Keratinocyte (primary cell): ENCODE measurements at regions not wholly inside any gene's neighbourhood (a gene's known extent, or its start where the extent isn't known, plus 50 kb on each side); places are given as distances from the start of the nearest gene placed in this dataset.

ENCODE experiments used
- DNase-seq: peaks from one replicate; pipeline ENCODE4 v3.0.0-alpha.2; 2011; ENCODE audit warnings: low read depth, missing footprints, low spot score
- FAIRE-seq: peaks from 2 replicates; lab custom pipeline; 2011; peaks lifted over from hg19 to GRCh38; lab: Jason Lieb, UNC
- H2AFZ ChIP-seq: 2 replicates; pipeline ENCODE4 v1.6.0; 2012; ENCODE audit warnings: low read length, control low read depth, inconsistent platforms; ENCODE audit not compliant: control insufficient read depth
- H3K27ac ChIP-seq: 2 replicates; pipeline ENCODE4 v1.5.1; 2011; ENCODE audit warnings: low read length; ENCODE audit not compliant: control insufficient read depth, insufficient read depth
- H3K27me3 ChIP-seq: 3 replicates; pipeline ENCODE4 v1.6.0; 2011; ENCODE audit warnings: low read length; ENCODE audit not compliant: control insufficient read depth, insufficient read depth; ENCODE audit errors: extremely low read depth
- H3K36me3 ChIP-seq, 2 experiments: 2 replicates in 1 of 2; 3 replicates in 1 of 2; pipeline ENCODE4 v1.5.1; 2011; ENCODE audit warnings: low read length in 2 of 2, mild to moderate bottlenecking in 1 of 2; ENCODE audit not compliant: control insufficient read depth in 2 of 2, insufficient read depth in 2 of 2; ENCODE audit errors: extremely low read depth in 1 of 2
- H3K4me1 ChIP-seq: 3 replicates; pipeline ENCODE4 v1.5.1; 2011; ENCODE audit warnings: low read length; ENCODE audit not compliant: control insufficient read depth, insufficient read depth; ENCODE audit errors: extremely low read depth
- H3K4me2 ChIP-seq: 3 replicates; pipeline ENCODE4 v1.6.0; 2011; ENCODE audit warnings: low read depth, low read length; ENCODE audit not compliant: control insufficient read depth, insufficient read depth; ENCODE audit errors: extremely low read depth
- H3K4me3 ChIP-seq, 3 experiments: fragments of 200-600 bp in 1 of 3; sonication (generic) in 1 of 3; 2 replicates in 2 of 3; 3 replicates in 1 of 3; pipeline ENCODE4 v1.5.1; 2011 to 2016; ENCODE audit warnings: low read length in 3 of 3, mild to moderate bottlenecking in 3 of 3, control low read depth in 2 of 3, inconsistent platforms in 1 of 3, low read depth in 1 of 3, mixed read lengths in 1 of 3, mixed run types in 1 of 3, moderate library complexity in 1 of 3; ENCODE audit not compliant: control insufficient read depth in 2 of 3, insufficient read depth in 2 of 3; ENCODE audit errors: extremely low read depth in 1 of 3
- H3K79me2 ChIP-seq: 2 replicates; pipeline ENCODE4 v1.6.0; 2012; ENCODE audit warnings: low read length; ENCODE audit not compliant: control insufficient read depth, insufficient read depth
- H3K9ac ChIP-seq: 3 replicates; pipeline ENCODE4 v1.6.0; 2011; ENCODE audit warnings: low read length; ENCODE audit not compliant: control insufficient read depth, insufficient read depth; ENCODE audit errors: extremely low read depth
- H3K9me1 ChIP-seq: 3 replicates; pipeline ENCODE4 v1.6.0; 2011; ENCODE audit warnings: low read length; ENCODE audit not compliant: control insufficient read depth, insufficient read depth; ENCODE audit errors: extremely low read depth
- H3K9me3 ChIP-seq: 2 replicates; pipeline ENCODE4 v1.5.1; 2012; ENCODE audit warnings: low read depth, low read length; ENCODE audit not compliant: control insufficient read depth
- H4K20me1 ChIP-seq: 3 replicates; pipeline ENCODE4 v1.6.0; 2011; ENCODE audit warnings: low read length; ENCODE audit not compliant: control insufficient read depth, insufficient read depth; ENCODE audit errors: extremely low read depth
- EZH2 ChIP-seq: IDR thresholded peaks from one replicate; pipeline ENCODE4 v1.6.1; 2012; ENCODE audit warnings: inconsistent platforms, mild to moderate bottlenecking, low read length, moderate library complexity
- dilution Hi-C: fragments of 300-500 bp; cut with MboI; formaldehyde crosslinking; loops from one replicate; pipeline ENCODE4 v1.7.0; 2020; ENCODE audit warnings: low sequenced_read_pairs; ENCODE audit not compliant: extremely low pct_ligation_motif_present
- TF ChIP-seq, protein P1 (sequence below), 3 experiments: IDR thresholded peaks in 1 of 3; conservative IDR thresholded peaks in 1 of 3; optimal IDR thresholded peaks in 1 of 3; 2 replicates in 2 of 3; 3 replicates in 1 of 3; pipeline versions ENCODE3 to v1.5.1; 2011; ENCODE audit warnings: low read length in 3 of 3, mild to moderate bottlenecking in 3 of 3, moderate library complexity in 2 of 3, control low read depth in 1 of 3, inconsistent platforms in 1 of 3; ENCODE audit not compliant: insufficient read depth in 2 of 3; ENCODE audit errors: extremely low read depth in 1 of 3

GRCh38 chrX:138897621-138898492 is 186.3 kb upstream of the FGF13 start:
- dilution Hi-C loops = no loop called here
- DNase-seq = peak; percentile 58
- no peak overlapping the region for H3K4me2 ChIP-seq
- no peak for FAIRE-seq
- no peaks in the 10 kb centered on the region for H4K20me1 ChIP-seq
- H3K9ac ChIP-seq = no peak overlapping the region
- H2AFZ ChIP-seq = no peak overlapping the region
- no peaks in the 10 kb centered on the region for H3K9me1 ChIP-seq
- H3K27ac ChIP-seq = no peak overlapping the region
- no peaks in the 10 kb centered on the region for H3K27me3 ChIP-seq
- H3K4me3 ChIP-seq = no peak overlapping the region
- H3K9me3 ChIP-seq = no peaks in the 10 kb centered on the region
- TF ChIP-seq, protein P1, sequence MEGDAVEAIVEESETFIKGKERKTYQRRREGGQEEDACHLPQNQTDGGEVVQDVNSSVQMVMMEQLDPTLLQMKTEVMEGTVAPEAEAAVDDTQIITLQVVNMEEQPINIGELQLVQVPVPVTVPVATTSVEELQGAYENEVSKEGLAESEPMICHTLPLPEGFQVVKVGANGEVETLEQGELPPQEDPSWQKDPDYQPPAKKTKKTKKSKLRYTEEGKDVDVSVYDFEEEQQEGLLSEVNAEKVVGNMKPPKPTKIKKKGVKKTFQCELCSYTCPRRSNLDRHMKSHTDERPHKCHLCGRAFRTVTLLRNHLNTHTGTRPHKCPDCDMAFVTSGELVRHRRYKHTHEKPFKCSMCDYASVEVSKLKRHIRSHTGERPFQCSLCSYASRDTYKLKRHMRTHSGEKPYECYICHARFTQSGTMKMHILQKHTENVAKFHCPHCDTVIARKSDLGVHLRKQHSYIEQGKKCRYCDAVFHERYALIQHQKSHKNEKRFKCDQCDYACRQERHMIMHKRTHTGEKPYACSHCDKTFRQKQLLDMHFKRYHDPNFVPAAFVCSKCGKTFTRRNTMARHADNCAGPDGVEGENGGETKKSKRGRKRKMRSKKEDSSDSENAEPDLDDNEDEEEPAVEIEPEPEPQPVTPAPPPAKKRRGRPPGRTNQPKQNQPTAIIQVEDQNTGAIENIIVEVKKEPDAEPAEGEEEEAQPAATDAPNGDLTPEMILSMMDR (optimal IDR thresholded peaks at IDR 0.05 in 1 of 3, IDR thresholded peaks at IDR 0.05 in 1 of 3, conservative IDR thresholded peaks at IDR 0.05 in 1 of 3; ENCODE audit: extremely low read depth in 1 of 3, insufficient read depth in 2 of 3, low read length in 3 of 3) = no peak
- TF ChIP-seq EZH2 = no peak
- peaks cover 4% of the 10 kb centered on the region for H3K4me1 ChIP-seq
- no peaks in the 10 kb centered on the region for H3K79me2 ChIP-seq
- H3K36me3 ChIP-seq = no peaks in the 10 kb centered on the region

- no peak overlapping the region for H3K4me3 ChIP-seq
- H4K20me1 ChIP-seq = no peaks in the 10 kb centered on the region
- no peak overlapping the region for H3K9ac ChIP-seq
- FAIRE-seq (no peak), DNase-seq (no peak)
- H3K9me3 ChIP-seq = no peaks in the 10 kb centered on the region
- no peaks in the 10 kb centered on the region for H3K79me2 ChIP-seq
- no peaks in the 10 kb centered on the region for H3K36me3 ChIP-seq
- dilution Hi-C loops = no loop called here
- no peak for TF ChIP-seq EZH2
- TF ChIP-seq, protein P1 (optimal IDR thresholded peaks at IDR 0.05 in 1 of 3, IDR thresholded peaks at IDR 0.05 in 1 of 3, conservative IDR thresholded peaks at IDR 0.05 in 1 of 3; ENCODE audit: extremely low read depth in 1 of 3, insufficient read depth in 2 of 3, low read length in 3 of 3) = no peak
- no peak overlapping the region for H3K4me2 ChIP-seq
- no peaks in the 10 kb centered on the region for H3K9me1 ChIP-seq
- H3K4me1 ChIP-seq = no peaks in the 10 kb centered on the region
- no peaks in the 10 kb centered on the region for H3K27me3 ChIP-seq
- H2AFZ ChIP-seq = no peak overlapping the region
- no peak overlapping the region for H3K27ac ChIP-seq
Observed at GRCh38 chrX:138890491-138890890, 179.0 kb upstream of the FGF13 start.
